Uterus (tissue), 2 donors: ENCODE measurements at regions not wholly inside any gene's neighbourhood (a gene's known extent, or its start where the extent isn't known, plus 50 kb on each side); places are given as distances from the start of the nearest gene placed in this dataset.

Experiments used
- CTCF ChIP-seq, 4 experiments: fragments of 200-600 bp in 2 of 4; fragments of 450-650 bp in 2 of 4; sonication (generic) in 2 of 4; IDR thresholded peaks; one replicate each; pipeline ENCODE4 v1.5.1; 2016 to 2019; ENCODE audit warnings: antibody characterized with exemption in 4 of 4, mild to moderate bottlenecking in 2 of 4, moderate library complexity in 1 of 4
- POLR2A ChIP-seq, 2 donors: fragments of 450-650 bp; IDR thresholded peaks; one replicate each; pipeline ENCODE4 v1.6.1; 2016; ENCODE audit warnings: antibody characterized with exemption in 2 of 2, mild to moderate bottlenecking in 1 of 2, moderate library complexity in 1 of 2

GRCh38 chr4:146122398-146122797 lies 53.1 kb upstream of the LSM6 start:
- TF ChIP-seq CTCF (IDR thresholded peaks at IDR 0.05) (no peak), POLR2A (IDR thresholded peaks at IDR 0.05) (no peak)
